ENCODE measurements at regions not wholly inside any gene's neighbourhood (a gene's known extent, or its start where the extent isn't known, plus 50 kb on each side); places are given as distances from the start of the nearest gene placed in this dataset.

DNA sequence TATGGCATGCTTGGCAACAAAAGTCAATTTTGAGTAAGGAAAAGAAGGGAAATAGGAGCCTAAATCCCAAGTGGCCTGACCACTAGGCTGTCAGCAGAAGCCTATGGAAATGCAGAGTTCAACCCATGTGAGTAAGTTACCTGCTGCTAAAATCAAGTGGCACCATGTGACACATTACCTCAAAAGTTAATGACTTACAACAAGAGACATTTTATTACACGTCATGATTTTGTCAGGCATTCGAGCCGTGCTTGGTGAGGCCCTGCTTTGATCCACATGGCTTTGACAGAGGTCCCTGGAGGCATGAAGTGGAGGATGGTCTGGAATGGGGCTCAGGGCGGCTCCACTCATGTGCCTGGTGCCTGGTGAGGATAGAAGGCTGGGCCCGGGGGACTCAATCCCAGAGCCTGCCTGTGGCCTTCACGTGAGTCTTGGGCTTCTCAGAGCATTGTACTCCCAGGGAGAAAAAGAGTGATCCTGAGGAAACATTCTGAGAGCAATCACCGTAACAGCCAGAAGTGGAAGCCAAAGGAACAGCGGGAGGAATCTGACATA, 339.1 kb upstream of the B3GAT1 start:
- H3K36me3 ChIP-seq = no peaks in the 10 kb centered on the region
- no peaks in the 10 kb centered on the region for H3K27me3 ChIP-seq
- no peaks in the 10 kb centered on the region for H3K4me1 ChIP-seq
- no peak for TF ChIP-seq POLR2A (IDR thresholded peaks at IDR 0.05)
- TF ChIP-seq, protein P1, sequence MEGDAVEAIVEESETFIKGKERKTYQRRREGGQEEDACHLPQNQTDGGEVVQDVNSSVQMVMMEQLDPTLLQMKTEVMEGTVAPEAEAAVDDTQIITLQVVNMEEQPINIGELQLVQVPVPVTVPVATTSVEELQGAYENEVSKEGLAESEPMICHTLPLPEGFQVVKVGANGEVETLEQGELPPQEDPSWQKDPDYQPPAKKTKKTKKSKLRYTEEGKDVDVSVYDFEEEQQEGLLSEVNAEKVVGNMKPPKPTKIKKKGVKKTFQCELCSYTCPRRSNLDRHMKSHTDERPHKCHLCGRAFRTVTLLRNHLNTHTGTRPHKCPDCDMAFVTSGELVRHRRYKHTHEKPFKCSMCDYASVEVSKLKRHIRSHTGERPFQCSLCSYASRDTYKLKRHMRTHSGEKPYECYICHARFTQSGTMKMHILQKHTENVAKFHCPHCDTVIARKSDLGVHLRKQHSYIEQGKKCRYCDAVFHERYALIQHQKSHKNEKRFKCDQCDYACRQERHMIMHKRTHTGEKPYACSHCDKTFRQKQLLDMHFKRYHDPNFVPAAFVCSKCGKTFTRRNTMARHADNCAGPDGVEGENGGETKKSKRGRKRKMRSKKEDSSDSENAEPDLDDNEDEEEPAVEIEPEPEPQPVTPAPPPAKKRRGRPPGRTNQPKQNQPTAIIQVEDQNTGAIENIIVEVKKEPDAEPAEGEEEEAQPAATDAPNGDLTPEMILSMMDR (IDR thresholded peaks at IDR 0.05) = no peak
- WGBS, 2 donors = 82 to 86% methylated on average over 8 of the region's 8 CpGs
- no peak overlapping the region for H3K4me3 ChIP-seq (replicated peaks in 1 of 3)
- H3K9me3 ChIP-seq = no peaks in the 10 kb centered on the region
- H3K27ac ChIP-seq = no peak overlapping the region
- intact Hi-C loops (cut with DNase I) = no loop called here
- DNase-seq = no peak

DNA sequence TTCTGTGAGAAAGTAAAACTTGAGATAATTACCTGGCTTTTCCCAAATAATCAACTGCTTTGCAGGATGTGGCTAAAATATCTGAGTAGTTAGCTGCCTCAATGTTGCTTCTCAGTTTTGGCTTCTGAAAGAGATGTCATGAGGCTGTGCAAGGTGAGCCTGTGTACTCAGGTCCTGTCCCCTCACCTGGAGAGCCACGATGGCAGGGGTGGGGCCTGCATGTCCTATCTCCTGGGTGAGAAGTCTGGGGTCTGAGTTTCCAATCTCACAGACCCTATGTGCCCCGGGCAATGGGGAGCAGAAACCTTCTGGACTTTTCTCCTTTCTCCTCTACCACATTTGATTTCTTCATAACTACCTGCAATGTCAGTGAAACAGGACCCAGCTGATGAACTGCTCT, 338.6 kb upstream of the B3GAT1 start:
- no peak for TF ChIP-seq POLR2A (IDR thresholded peaks at IDR 0.05)
- TF ChIP-seq, protein P1 (IDR thresholded peaks at IDR 0.05) = no peak
- Histone ChIP-seq H3K36me3 (no peaks in the 10 kb centered on the region), H3K4me1 (no peaks in the 10 kb centered on the region), H3K27ac (no peak overlapping the region), H3K27me3 (no peaks in the 10 kb centered on the region), H3K9me3 (no peaks in the 10 kb centered on the region), H3K4me3 (replicated peaks in 1 of 3) (no peak overlapping the region)
- intact Hi-C loops (cut with DNase I) = no loop called here
- 70 to 75% methylated on average over 2 of the region's 2 CpGs for WGBS, 2 donors
- no peak for DNase-seq

DNA sequence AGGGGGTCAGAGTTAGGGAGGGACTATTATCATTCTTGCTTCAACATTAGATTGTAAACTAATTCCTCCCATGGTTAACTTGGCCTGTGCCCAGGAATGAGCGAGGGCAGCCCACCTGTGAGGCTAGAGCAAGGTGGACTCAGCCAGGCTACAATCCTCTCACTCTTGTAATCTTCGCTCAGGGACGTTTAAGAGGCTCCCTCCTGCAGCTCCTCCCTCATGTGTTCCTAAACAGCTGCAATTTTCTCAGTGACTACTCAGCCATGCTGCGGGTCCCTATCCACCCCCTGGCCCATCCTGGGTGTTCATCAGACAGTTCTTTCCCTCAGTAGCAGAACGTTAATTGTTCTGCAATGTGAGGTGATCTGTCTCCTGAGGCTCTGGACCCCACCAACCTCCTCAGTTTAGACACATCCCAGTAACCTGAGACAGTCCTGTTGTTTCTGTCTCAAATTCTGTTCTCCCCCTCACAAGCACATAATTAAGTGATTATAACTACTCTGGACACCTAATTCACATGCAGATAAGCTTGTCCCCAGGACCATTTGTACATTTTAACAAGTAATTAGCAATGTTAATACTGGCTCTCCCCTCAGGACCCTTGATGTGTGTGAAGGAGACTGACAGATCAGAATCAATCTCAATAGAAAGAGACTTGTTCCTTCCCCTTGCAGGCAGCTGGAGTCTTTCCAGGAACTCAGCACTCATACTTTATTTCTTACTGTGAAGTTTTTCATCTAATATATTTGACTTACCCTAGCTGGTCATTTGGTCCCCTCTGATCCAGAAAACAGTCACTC, 337.2 kb upstream of the B3GAT1 start:
- no peak overlapping the region for H3K27ac ChIP-seq
- H3K27me3 ChIP-seq = no peaks in the 10 kb centered on the region
- intact Hi-C loops (cut with DNase I) = no loop called here
- DNase-seq = no peak
- WGBS, 2 donors = 21 to 34% methylated on average over 5 of the region's 5 CpGs
- H3K4me3 ChIP-seq (replicated peaks in 1 of 3) = no peak overlapping the region
- H3K36me3 ChIP-seq = no peaks in the 10 kb centered on the region
- no peaks in the 10 kb centered on the region for H3K4me1 ChIP-seq
- TF ChIP-seq, protein P1 (IDR thresholded peaks at IDR 0.05) = no peak
- no peak for TF ChIP-seq POLR2A (IDR thresholded peaks at IDR 0.05)
- no peaks in the 10 kb centered on the region for H3K9me3 ChIP-seq

DNA sequence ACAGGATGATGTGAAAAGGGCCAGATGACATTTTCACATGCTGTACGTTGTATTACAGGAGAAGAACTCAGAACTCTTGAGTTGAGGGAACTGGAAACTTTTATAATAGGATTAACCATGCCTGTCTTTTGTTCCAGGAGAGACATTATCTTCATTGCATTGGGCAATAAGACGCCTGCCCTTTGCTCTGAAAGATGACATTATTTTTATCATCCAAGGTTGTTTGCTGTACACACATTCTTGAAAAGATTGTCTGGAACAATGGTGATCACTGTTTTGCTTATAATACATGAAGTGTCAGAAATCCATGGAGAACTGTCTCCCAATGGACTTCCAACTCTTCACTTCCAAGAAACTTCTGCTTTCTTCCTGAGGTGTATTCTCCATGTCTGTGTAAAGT, 334.6 kb upstream of the B3GAT1 start:
- intact Hi-C loops (cut with DNase I) = no loop called here
- H3K4me3 ChIP-seq (replicated peaks in 1 of 3) = no peak overlapping the region
- WGBS, 2 donors = 79 to 88% methylated on average over 2 of the region's 2 CpGs
- TF ChIP-seq, protein P1 (IDR thresholded peaks at IDR 0.05) = no peak
- TF ChIP-seq POLR2A (IDR thresholded peaks at IDR 0.05) = no peak
- DNase-seq = no peak
- no peaks in the 10 kb centered on the region for H3K4me1 ChIP-seq
- H3K27ac ChIP-seq = no peak overlapping the region
- H3K9me3 ChIP-seq = no peaks in the 10 kb centered on the region
- no peaks in the 10 kb centered on the region for H3K27me3 ChIP-seq
- H3K36me3 ChIP-seq = no peaks in the 10 kb centered on the region

DNA sequence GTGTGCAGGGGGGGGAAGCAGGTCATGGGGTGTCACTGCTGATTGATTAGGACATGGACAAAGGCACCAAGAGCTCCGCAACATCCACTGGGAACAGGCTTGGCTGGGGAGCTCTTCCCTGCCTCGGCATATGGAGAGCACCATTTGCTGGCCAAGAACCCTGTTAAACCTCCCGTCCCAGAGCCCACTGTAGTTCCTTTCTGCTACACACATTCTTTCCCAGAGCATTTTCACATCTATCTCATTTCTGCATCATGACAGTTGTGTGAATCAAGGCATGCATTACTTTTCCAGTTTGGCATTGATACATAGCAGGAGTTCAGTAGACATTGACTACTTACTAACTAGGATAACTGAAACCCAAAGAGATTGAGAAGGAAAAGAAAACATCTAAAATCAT, 333.4 kb upstream of the B3GAT1 start:
- Histone ChIP-seq H3K27ac (no peak overlapping the region), H3K4me3 (replicated peaks in 1 of 3) (no peak overlapping the region), H3K4me1 (no peaks in the 10 kb centered on the region), H3K36me3 (no peaks in the 10 kb centered on the region), H3K27me3 (no peaks in the 10 kb centered on the region), H3K9me3 (no peaks in the 10 kb centered on the region)
- no peak for TF ChIP-seq POLR2A (IDR thresholded peaks at IDR 0.05)
- TF ChIP-seq, protein P1 (IDR thresholded peaks at IDR 0.05) = no peak
- 68 to 71% methylated on average over 3 of the region's 3 CpGs for WGBS, 2 donors
- intact Hi-C loops (cut with DNase I) = no loop called here
- no peak for DNase-seq

Data from thyroid gland (tissue), 4 donors.